NCI-H2196 treated with DMSO at 0.1 percent for 48 hours (cell line): ENCODE measurements at regions not wholly inside any gene's neighbourhood (a gene's known extent, or its start where the extent isn't known, plus 50 kb on each side); places are given as distances from the start of the nearest gene placed in this dataset.
"Not testable (repeated sequence)": the region's sequence is repeated elsewhere in the genome, so short reads cannot be mapped to it uniquely, and the experiment has no call there.

Experiments used
- DNase-seq: peaks from one replicate; lab custom pipeline; 2025; ENCODE audit not compliant: unreplicated experiment; lab: John Stamatoyannopoulos, UW

DNA sequence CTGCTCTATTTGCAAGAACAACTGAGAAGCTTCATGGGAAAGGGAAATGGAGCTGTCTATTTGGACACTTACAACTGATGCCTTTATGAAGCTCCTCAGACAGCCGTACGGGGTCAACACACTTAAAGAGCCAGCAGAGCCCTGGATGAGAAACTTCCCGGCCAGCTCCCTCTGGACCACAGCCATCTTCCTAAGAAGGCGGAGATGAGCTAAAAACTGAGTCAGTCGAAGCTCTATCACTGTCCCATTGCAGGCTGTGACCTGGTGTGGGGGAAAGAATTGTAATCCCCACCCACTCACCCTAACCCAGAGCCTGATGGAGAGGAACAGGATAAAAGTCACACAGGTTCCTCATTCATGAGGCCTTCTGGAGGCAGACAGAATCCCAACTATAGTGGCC, 360.4 kb upstream of the JARID2 start:
- no peak for DNase-seq

DNA sequence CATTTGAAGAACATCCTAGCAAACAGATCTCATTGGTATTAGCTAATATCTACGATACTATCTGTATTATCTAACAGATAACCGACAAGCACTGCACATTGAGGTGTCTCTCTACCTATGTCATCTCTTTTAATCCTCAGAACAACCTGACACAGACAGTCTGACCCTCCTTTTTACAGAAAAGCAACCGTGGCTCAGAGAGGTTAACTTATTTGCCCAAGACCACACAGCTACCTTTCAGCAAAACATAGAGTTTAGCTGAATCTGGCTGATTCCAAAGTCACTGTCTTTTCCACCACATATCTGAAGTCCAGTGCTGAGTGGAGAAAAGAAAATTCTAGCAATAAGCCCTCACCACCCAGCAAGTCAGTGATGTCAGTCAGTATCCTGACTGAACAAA, 358.7 kb upstream of the JARID2 start:
- no peak for DNase-seq

DNA sequence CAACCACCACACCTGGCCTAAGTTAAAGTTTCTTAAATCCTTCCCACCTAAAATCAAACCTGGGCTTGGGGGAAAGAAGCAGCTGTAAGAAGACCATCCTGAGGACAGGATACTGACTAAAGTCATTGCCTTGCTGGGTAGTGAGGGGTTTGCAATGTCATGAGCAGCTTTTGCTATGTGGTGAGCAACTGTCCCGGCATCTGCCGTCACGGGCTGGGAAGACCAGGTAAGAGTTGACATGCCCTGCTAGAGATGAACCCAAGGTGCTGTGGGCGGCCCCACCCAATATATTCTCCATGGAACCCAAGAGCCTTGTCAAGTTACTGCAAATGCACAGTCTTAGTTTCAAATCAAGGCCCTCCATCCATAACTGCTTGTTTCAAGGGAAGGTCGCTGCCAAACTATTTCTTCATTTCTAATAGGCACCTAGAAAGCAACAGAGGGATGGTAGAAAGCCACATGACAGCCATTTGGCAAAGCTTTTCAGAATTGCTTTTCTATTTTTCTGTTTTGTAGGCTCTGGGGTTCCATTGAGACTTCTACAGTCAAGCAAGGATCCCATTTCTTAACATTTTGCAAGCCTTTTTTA, 357.8 kb upstream of the JARID2 start:
- DNase-seq = no peak

DNA sequence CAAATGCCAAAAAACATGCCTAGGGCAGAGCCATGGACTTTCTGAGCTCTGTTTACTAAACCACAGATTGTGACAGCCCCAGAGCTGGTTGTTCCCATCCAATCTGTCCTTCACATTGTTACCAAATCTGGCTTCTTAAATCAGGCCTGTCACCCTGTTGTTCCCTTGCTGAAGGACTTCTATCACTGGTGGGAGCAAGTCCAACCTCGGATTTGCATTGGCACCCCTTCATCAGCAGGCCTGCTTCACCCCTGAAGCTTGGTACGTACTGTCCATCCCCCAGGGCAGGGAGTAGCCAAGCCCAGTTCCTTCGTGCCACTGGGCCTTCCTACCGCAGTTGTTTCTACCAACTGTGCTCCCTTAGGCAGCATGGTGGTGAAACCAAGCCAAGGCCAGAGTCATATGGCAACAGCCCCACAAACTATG, 357.3 kb upstream of the JARID2 start:
- no peak for DNase-seq

DNA sequence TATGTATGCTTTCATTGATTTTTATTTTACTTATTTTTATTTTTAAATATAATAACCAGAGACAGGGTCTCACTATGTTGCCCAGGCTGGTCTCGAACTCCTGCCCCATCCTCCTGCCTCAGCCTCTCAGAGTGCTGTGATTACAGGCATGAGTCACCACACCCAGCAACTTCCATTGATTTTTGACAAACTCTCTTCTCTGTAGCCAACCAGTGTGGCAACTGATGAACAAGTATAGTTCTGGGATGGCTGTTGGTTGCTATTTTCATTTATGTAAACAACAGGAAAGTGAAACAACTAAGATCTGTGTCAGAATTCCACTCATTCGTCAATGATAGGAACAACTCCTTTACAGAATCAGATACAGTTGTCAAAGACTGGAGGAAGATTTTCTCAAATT, 356.7 kb upstream of the JARID2 start:
- no peak for DNase-seq

DNA sequence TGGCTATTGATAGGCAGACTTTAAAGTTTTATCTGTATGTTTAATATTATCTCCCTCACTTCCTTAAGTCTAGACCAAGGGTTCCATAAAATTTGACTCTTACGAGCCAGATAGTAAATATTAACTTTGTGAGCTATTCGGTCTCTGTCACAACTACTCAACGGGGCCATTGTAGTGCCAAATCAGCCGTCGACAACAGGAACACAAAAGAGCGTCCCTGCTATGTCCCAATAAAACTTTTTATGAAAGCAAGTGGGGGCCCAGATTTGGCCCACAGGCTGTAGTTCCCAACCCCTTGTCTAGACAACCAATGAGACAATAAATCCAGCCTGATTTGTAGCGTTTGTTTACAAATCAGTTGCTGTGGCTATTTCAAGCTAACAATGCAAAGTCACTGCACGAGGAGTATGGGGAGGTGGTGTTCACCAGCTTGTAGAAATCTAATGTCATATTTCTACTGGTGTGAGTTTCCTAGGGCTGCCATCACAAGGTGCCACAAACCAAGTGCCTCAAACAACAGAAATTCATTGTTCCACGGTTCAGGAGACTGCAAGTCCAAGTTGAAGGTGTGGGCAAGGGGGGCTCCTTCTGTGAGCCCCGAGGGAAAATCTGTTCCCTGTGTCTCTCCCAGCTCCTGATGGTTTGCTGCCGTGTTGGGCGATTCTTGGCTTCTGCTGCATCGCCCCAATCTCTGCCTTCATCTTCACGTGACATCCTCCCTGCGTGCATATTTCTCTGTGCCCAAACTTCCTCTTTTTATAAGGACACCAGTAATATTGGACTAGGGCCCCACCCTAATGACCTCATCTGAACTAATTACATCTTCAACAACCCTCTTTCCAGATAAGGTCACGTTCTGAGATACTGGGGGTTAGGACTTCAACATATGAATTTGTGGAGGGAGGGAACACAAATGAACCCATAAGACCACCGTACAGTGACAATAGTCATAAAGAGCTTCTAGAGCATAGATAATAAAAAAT, 356.0 kb upstream of the JARID2 start:
- DNase-seq = no peak

DNA sequence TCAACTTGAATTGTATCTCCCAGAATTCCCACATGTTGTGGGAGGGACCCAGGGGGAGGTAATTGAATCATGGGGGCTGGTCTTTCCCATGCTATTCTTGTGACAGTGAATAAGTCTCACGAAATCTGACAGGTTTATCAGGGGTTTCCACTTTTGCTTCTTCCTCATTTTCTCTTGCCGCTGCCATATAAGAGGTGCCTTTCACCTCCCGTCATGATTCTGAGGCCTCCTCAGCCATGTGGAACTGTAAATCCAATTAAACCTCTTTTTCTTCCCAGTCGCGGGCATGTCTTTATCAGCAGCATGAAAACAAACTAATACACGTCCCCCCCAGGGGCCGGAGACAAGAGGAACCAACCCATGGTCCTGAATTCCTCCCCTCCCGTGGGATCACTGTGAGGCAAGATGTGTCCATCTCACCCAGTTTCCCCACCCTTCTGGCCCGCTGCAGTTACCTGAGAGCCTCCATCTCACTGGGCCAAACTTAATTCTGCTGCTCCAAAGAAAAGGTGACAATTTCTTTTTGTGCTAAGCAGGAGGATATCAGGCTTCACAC, 354.0 kb upstream of the JARID2 start:
- DNase-seq = not testable (repeated sequence)

DNA sequence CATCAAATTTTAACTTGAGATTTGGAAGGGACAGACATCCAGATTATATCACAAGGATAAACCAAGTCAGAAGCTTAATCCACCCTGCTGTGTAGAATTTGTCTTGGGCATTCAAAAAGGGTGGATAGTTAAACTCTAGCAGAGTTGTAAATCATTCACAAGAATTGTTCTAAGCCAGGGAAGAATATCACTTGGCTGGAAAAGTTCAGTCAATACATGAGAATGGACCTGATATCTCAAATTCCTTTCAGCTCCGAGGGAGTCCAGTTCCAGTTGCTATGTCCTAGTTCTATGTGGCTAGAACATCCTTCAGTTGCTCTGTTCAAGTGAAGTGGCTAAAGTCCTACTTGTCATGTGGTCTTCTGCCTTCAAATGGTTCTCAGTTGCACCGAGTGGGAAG, 351.8 kb upstream of the JARID2 start:
- DNase-seq = no peak

DNA sequence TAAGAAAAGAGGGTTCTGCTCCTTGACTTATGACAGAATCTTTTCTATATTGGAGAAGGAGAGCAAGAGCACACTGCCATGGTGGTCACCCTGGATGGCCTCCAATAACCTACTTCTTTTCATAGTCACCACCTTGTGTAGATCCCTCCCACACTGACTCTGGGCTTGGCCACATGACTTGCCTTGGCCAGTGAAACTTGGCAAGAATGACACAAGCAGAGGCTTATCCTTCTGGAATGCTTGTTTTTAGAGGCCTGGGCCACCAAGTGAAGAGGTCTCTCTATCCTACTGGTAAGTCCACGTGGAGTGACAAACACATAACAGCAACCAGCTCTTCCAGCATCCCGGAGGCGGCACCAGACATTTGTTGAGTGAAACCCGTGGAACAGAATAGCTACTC, 349.4 kb upstream of the JARID2 start:
- no peak for DNase-seq

DNA sequence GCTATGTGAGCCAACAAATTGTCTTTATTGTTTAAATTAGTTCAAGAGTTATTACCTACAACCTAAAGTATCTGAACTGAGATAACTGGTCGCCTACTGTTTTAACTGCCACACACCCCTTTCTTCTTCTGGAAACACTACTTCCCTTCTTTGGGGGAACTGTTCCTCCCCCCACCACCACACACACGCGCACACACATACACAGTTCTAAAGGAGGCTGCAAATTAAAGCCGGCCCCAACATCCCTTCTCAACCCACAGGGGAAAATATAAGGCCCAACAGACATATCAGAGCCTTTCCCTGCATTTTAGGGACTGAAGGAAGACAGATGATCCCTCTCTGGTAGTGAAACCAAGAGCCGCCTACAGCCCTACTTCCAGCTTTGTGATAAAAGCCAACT, 348.0 kb upstream of the JARID2 start:
- no peak for DNase-seq

DNA sequence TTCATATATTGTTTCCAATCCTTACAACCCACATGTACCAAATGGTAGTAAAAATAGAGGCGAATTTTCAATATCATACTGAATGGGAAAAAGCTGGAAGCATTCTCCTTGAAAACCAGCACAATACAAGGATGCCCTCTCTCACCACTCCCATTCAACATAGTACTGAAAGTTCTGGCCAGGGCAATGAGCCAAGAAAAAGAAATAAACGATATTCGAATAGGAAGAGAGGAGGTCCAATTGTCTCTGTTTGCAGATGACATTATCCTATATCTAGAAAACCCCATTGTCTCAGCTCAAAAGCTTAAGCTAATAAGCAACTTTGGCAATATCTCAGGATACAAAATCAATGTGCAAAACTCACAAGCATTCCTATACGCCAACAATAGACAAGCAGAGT, 346.4 kb upstream of the JARID2 start:
- not testable (repeated sequence) for DNase-seq

DNA sequence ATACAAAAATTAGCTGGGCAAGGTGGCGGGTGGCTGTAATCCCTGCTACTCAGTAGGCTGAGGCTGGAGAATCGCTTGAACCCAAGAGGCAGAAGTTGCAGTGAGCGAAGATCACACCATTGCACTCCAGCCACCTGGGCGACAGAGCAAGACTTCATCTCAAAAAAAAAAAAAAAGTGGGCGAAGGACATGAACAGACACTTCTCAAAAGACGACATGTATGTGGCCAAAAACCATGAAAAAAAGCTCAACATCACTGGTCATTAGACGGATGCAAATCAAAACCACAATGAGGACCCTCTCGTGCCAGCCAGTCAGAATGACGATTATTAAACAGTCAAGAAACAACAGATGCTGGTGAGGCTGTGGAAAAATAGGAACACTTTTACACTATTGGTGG, 344.9 kb upstream of the JARID2 start:
- no peak for DNase-seq

DNA sequence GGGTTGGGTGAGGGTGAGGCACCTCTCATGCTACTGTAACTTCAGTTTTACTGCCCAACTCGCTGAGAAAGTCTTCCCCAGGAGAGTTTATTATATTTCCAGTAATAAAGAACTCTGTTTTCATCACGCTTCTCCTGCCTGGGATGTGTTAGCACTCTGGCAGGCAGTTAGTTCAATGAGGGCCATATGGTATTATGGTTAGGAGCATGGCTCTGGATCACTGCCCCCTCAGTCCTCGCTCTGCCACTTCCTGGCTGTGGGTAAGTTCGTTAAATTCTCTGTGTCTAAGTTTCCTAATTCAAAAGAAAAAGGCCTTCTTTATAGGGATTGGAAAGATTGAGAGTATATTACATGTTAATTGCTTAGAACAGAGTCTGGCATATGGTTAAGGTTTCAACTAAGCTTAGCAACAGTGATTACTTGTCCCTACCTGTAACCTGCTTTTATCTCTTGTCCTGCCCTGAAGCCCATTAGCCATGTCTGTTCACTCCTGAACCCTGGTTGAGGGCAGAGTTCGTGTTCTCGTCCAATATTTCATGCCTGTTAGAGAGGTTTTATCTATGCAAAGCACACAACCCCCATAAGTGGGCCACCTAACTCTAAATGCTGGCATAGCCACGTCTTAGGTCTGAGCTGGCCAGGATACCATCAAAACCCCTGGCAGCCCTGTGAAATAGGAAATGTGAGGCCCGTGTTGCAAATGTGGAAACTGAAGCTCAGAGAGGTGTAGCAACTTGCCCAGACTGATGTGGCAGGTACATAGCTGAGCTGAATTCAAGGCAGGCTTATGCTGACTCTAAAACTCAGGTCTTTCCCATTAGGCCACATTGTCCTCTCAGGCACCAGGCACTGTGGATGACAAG, 342.5 kb upstream of the JARID2 start:
- DNase-seq = no peak

DNA sequence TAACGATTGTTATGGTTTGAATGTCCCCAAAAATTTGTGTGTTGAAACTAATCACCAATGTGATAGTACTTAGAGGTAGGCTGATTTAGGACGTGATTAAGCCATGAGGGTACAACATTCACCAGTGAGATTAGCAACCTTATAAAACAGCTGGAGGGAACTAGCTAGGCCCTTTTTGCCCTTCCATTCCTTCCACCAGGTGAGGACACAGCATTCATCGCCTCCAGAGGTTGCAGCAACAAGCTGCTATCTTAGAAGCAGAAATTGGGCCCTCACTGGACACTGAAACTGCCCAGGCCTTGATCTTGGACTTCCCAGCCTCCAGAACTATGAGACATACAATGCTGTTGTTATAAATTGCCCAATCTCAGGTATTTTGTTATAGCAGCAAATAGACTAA, 340.7 kb upstream of the JARID2 start:
- DNase-seq = no peak

DNA sequence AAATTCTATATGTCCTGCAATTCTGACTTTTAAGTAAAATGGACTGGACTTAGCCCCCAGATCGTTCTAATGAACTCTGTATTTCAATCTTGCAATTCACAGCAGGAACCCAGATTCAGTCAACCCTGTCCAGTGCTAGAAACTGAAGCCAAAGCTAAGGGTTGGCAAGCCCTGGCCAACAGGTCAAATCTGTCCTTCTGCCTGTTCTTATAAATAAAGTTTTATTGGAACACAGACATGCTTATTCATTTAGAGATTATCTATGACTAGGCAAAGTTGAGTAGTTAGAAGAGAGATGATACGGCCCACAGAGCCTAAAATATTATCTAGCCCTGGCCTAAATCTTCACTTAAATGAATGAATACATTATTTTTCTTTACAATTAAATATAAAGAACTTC, 339.2 kb upstream of the JARID2 start:
- DNase-seq = no peak

DNA sequence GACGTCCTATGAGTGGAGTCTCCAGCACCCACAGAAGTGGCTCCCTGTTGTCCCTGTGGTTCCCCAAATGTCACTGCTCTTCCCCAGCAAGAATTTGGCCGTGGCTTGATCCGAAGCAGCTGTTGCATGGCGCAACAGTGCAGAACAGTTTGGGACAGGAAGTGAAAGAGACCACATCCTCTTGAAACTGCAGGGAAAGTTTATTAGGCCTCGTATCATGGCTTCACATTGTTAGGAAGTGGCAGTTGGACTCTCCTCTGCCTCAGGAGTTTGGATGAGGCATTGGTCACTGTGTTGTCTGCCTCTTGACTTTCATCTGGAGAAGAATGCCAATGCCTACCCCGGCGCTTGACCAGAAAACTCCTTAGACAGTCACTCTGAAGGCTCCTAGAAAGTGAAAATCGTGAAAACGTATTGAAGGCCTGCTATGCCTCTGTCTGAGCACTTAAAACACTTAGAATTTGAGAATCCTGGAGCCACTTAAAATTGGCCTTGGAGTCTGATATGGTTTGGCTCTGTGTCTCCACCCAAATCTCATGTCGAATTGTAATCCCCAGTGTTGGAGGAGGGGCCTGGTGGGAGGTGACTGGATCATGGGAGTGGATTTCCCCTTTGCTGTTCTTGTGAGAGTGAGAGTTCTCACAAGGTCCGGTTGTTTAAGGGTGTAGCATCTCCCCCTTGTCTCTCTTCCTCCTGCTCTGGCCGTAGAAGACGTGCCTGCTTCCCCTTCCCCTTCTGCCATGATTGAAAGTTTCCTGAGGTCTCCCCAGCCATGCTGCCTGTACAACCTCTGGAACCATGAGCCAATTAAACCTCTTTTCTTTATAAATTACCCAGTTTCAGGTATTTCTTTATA, 334.9 kb upstream of the JARID2 start:
- no peak for DNase-seq

DNA sequence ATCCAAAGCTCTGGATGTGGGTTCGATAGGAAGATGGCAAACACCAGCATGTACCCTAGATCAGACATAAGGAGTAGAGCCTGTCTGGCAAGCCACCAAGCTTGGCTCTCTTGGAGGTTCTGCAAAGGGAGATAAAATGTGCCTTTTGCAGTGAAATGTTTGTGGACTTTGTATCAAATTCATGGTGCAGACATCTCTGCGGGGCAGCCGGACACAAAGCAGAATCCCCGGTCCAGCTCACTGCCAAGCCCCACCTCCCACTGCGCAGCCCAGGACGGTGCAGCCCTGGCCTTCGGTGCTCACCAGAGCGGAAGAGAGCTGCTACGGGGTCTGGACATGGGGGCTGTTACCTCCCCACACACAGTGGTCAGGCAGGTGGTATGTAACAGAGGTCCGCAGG, 333.6 kb upstream of the JARID2 start:
- DNase-seq = no peak

DNA sequence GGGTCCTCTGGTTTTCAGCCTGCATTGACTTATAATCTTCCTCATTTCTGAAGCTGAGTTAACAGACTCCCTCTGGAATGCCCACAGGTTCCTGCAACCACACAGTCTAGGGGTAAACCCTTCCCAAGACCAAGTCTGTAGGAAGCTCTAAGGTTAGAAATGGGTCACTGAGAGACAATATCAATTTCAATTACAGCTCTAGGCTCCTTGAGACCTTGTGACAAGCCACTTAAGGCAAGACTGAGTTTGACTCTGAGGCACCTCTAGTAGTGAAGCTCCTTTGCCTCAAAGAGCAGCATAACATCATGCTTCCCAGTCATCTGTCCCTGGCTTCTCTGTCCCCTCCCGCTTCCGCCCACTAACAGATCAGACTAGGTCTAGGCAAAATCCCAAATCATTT, 333.2 kb upstream of the JARID2 start:
- DNase-seq = no peak

DNA sequence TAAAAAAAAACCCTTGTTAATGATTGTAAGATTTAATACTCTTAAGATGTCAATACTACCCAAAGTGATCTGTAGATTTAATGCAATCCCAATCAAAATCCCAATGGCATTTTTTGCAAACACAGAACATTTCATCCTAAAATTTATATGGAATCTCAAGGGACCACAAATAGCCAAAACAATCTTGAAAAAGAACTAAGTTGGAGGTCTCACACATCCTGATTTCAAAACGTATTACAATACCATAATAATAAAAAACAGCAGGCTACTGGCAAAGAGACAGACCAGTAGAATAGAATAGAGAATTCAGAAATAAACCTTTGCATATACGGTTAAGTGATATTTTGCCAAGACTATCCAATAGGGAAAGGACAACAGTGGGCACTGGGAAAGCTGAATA, 331.9 kb upstream of the JARID2 start:
- DNase-seq = no peak
